Prostate gland (tissue), 2 donors: ENCODE measurements at regions not wholly inside any gene's neighbourhood (a gene's known extent, or its start where the extent isn't known, plus 50 kb on each side); places are given as distances from the start of the nearest gene placed in this dataset.
"Not testable (repeated sequence)": the region's sequence is repeated elsewhere in the genome, so short reads cannot be mapped to it uniquely, and the experiment has no call there.

Experiments used
- DNase-seq: peaks from one replicate; pipeline ENCODE4 v3.0.0-alpha.2; 2019; ENCODE audit warnings: low spot score
- H3K27ac ChIP-seq, 2 donors: fragments of 200-600 bp; sonication (generic); 2 replicates each; pipeline ENCODE4 v1.5.1; 2017 to 2019
- H3K27me3 ChIP-seq: fragments of 200-600 bp; sonication (generic); replicated peaks from 2 replicates; pipeline ENCODE4 v1.5.1; 2019; ENCODE audit not compliant: insufficient read depth
- H3K36me3 ChIP-seq, 2 donors: fragments of 200-600 bp; sonication (generic); 1 replicate in 1 of 2; 2 replicates in 1 of 2; pipeline versions ENCODE4 v1.5.1 to v1.8.1; 2017 to 2019
- H3K4me1 ChIP-seq: fragments of 200-600 bp; sonication (generic); replicated peaks from 2 replicates; pipeline ENCODE4 v1.5.1; 2019
- H3K4me3 ChIP-seq, 2 donors: fragments of 200-600 bp; sonication (generic); 2 replicates each; pipeline ENCODE4 v1.5.1; 2017 to 2019
- H3K9me3 ChIP-seq: fragments of 200-600 bp; sonication (generic); 2 replicates; pipeline ENCODE4 v1.5.1; 2017
- CTCF ChIP-seq, 4 experiments: fragments of 200-600 bp in 2 of 4; fragments of 450-650 bp in 2 of 4; sonication (generic) in 2 of 4; IDR thresholded peaks; 1 replicate in 3 of 4; 2 replicates in 1 of 4; pipeline ENCODE4 v1.5.1; 2016 to 2019; ENCODE audit warnings: antibody characterized with exemption in 4 of 4, mild to moderate bottlenecking in 2 of 4, moderate library complexity in 2 of 4
- POLR2A ChIP-seq: fragments of 450-650 bp; IDR thresholded peaks from one replicate; pipeline ENCODE4 v1.6.1; 2016; ENCODE audit warnings: antibody characterized with exemption, mild to moderate bottlenecking
- POLR2AphosphoS5 ChIP-seq: sonication (generic); formaldehyde crosslinking; IDR thresholded peaks from one replicate; pipeline ENCODE4 v1.6.1; 2017; ENCODE audit warnings: antibody characterized with exemption
- WGBS: methylation state at CpG from one replicate; pipeline ENCODE4 v1.1.5; 2018; 5-methylcytosine and 5-hydroxymethylcytosine counted together
- intact Hi-C: fragments of 100-400 bp; cut with DNase I; formaldehyde crosslinking; loops from one replicate; pipeline ENCODE4 v1.14.2; 2022

DNA sequence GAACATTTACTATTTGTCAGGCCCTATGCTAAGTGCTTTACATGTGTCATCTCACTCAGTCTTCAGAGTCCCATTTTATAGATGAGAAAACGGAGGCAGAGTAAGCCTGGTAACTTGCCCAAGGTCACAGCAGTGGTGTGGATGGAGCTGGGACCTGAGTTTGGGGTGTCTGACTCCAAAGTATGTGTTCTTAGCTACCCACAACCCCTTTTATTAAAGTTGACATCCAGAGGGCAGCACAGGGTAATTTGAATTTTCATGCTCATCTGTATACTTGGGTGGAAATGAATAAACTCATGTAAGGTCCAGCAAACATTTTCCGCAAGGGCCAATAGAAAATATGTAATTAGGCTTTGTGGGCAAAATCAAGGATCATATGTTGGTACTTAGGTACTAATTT lies 93.4 kb upstream of the SLC25A48 start:
- no peak overlapping the region for H3K4me3 ChIP-seq
- no peaks in the 10 kb centered on the region for H3K36me3 ChIP-seq
- WGBS, result 87% methylated on average over 2 of the region's 2 CpGs
- no peaks in the 10 kb centered on the region for H3K4me1 ChIP-seq
- no peaks in the 10 kb centered on the region for H3K27me3 ChIP-seq
- intact Hi-C loops, result no loop called here
- no peak for DNase-seq
- H3K27ac ChIP-seq, result no peak overlapping the region
- H3K9me3 ChIP-seq, result no peaks in the 10 kb centered on the region
- TF ChIP-seq CTCF (IDR thresholded peaks at IDR 0.05), result no peak

DNA sequence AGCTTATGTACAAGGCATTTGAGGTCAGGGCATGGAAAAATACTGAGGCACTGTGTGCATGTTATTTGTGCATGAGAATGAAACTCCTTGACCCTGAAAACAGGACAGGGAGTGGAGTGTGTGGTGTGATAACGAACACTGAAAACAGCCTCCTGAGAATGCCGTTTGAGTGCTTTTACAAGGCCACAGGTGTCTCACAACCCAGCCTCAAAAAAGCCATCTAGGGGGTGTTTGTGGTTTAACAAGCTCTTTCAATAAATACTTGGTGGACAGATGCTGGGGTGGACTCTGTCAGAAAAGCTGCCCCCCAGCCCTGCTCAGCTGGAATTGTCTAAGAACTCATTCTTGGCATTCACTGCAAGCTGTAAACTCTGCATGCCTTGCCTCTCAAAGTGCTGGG lies 94.0 kb upstream of the SLC25A48 start:
- Histone ChIP-seq H3K9me3 (no peaks in the 10 kb centered on the region), H3K27ac (no peak overlapping the region), H3K4me3 (no peak overlapping the region), H3K36me3 (no peaks in the 10 kb centered on the region), H3K27me3 (no peaks in the 10 kb centered on the region), H3K4me1 (no peaks in the 10 kb centered on the region)
- TF ChIP-seq POLR2AphosphoS5 (no peak), CTCF (IDR thresholded peaks at IDR 0.05) (no peak)
- WGBS, result 55% methylated on average over 2 of the region's 2 CpGs
- intact Hi-C loops, result no loop called here
- DNase-seq, result no peak

DNA sequence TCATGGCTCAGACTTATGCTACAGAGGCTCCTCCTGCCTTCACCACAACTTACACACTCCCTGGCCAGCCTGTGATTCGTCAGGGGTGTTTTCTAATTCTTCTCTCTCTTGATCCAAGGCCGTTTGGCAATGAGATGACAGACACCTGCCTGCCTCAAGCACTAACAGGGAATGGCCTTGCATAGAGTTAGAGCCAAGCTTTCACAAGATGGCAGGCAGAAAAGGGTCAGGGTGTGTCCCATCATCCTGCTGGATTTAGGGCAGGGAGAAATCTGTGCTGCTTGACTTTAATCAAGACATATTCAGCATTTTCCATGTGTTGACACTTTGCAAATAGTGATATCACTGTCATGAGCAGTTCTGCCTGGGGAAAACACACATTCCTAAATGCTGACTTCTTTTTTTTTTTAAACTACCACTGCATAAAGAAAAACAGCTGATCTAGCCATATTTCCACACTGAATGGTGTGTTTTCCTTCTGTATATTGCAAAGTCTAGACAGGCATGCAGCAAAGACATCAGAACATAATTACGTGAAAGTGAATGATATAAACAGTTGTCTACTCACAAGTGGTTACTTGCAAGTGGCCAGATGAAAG lies 95.0 kb upstream of the SLC25A48 start:
- Histone ChIP-seq H3K4me3 (no peak overlapping the region), H3K27me3 (no peaks in the 10 kb centered on the region), H3K27ac (no peak overlapping the region), H3K36me3 (no peaks in the 10 kb centered on the region), H3K9me3 (no peaks in the 10 kb centered on the region), H3K4me1 (no peaks in the 10 kb centered on the region)
- 60% methylated on average over 3 of the region's 3 CpGs for WGBS
- intact Hi-C loops, result no loop called here
- DNase-seq, result no peak
- TF ChIP-seq CTCF (IDR thresholded peaks at IDR 0.05) (no peak), POLR2AphosphoS5 (no peak), POLR2A (no peak)

DNA sequence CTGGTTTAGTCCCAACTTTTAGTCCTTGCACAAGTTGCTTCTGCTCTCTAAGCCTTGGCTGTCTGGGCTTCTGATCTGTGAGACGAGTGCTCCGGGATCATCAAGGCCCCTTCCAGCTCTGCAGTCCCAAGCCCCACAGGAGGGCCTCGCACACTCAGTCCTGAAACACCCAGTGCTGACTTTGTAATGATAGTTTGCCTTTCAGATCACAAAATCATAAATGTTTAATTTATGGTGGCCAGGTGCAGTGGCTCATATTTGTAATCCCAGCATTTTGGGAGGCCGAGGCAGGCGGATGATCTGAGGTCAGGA lies 95.9 kb upstream of the SLC25A48 start:
- no peaks in the 10 kb centered on the region for H3K27me3 ChIP-seq
- H3K4me3 ChIP-seq, result no peak overlapping the region
- no peak for DNase-seq
- H3K9me3 ChIP-seq, result no peaks in the 10 kb centered on the region
- intact Hi-C loops, result no loop called here
- no peaks in the 10 kb centered on the region for H3K4me1 ChIP-seq
- no peaks in the 10 kb centered on the region for H3K36me3 ChIP-seq
- WGBS, result 92% methylated on average over 5 of the region's 5 CpGs
- TF ChIP-seq CTCF (IDR thresholded peaks at IDR 0.05) (no peak), POLR2AphosphoS5 (no peak), POLR2A (no peak)
- H3K27ac ChIP-seq, result no peak overlapping the region

GRCh38 chr5:135737701-135738563 lies 96.5 kb upstream of the SLC25A48 start:
- H3K27ac ChIP-seq, result no peak overlapping the region
- H3K4me3 ChIP-seq, result no peak overlapping the region
- DNase-seq, result no peak
- WGBS, result 90% methylated on average over 11 of the region's 11 CpGs
- no peaks in the 10 kb centered on the region for H3K36me3 ChIP-seq
- H3K9me3 ChIP-seq, result no peaks in the 10 kb centered on the region
- intact Hi-C loops, result no loop called here
- H3K4me1 ChIP-seq, result no peaks in the 10 kb centered on the region
- H3K27me3 ChIP-seq, result no peaks in the 10 kb centered on the region
- no peak for TF ChIP-seq POLR2AphosphoS5
- TF ChIP-seq CTCF (IDR thresholded peaks at IDR 0.05), result no peak
- no peak for TF ChIP-seq POLR2A

DNA sequence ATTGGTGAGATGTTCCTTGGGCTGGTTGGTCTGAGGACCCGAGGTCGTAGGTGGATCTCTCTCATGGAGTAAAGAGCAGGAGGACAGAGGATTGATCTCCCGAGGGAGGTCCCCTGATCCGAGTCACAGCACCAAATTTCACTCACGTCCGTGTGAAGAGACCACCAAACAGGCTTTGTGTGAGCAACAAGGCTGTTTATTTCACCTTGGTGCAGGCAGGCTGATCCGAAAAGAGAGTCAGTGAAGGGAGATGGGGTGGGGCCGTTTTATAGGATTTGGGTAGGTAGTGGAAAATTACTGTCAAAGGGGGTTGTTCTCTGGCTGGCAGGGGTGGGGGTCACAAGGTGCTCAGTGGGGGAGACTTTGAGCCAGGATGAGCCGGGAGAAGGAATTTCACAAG lies 97.5 kb upstream of the SLC25A48 start:
- H3K4me3 ChIP-seq, H3K9me3 ChIP-seq, H3K27me3 ChIP-seq, H3K36me3 ChIP-seq, H3K4me1 ChIP-seq, intact Hi-C loops, DNase-seq, H3K27ac ChIP-seq: not testable (repeated sequence)
- WGBS, result 67% methylated on average over 9 of the region's 9 CpGs
